Caco-2 (cell line): ENCODE measurements at regions not wholly inside any gene's neighbourhood (a gene's known extent, or its start where the extent isn't known, plus 50 kb on each side); places are given as distances from the start of the nearest gene placed in this dataset.

Experiments used
- BruUV-seq: library from RNA; stranded (reverse); fragments of 400-500 nt; replicated peaks from 2 replicates; lab custom pipeline; 2021; lab: Mats Ljungman, UMichigan
- CTCF ChIA-PET: fragments of 300-600 bp; sonication (Branson Sonifier 250); formaldehyde crosslinking; loops from one replicate; lab custom pipeline; 2022; ENCODE audit warnings: antibody characterized with exemption; lab: Charles Lee
- POLR2A ChIA-PET: fragments of 300-600 bp; sonication (Branson Sonifier 250); formaldehyde crosslinking; loops from one replicate; lab custom pipeline; 2022; ENCODE audit warnings: antibody characterized with exemption; lab: Charles Lee
- DNase-seq, 2 experiments: peaks; one replicate each; pipeline versions ENCODE4 v3.0.0 to v3.0.0-alpha.2; 2020 to 2022
- H3K27me3 ChIP-seq: replicated peaks from 2 replicates; pipeline ENCODE4 v1.6.0; 2011; ENCODE audit warnings: low read length; ENCODE audit not compliant: control insufficient read depth, insufficient read depth
- H3K36me3 ChIP-seq: 2 replicates; pipeline ENCODE4 v1.5.1; 2011; ENCODE audit warnings: low read length; ENCODE audit not compliant: control insufficient read depth, insufficient read depth
- H3K4me1 ChIP-seq: fragments of 250-450 bp; sonication (Bioruptor Pico); 2 replicates; pipeline ENCODE4 v1.5.1; 2020; ENCODE audit warnings: mild to moderate bottlenecking
- H3K4me3 ChIP-seq: 2 replicates; pipeline ENCODE4 v1.5.1; 2011; ENCODE audit warnings: low read depth, mild to moderate bottlenecking, control low read depth, low read length
- H3K9me3 ChIP-seq: fragments of 250-450 bp; sonication (Bioruptor Pico); 2 replicates; pipeline ENCODE4 v1.5.1; 2020; ENCODE audit warnings: mild to moderate bottlenecking, moderate library complexity
- H3K27ac Mint-ChIP-seq: one replicate; pipeline ENCODE4 v1.8.0; 2022; ENCODE audit warnings: mixed read lengths; ENCODE audit not compliant: unreplicated experiment
- H3K27me3 Mint-ChIP-seq: one replicate; pipeline ENCODE4 v1.8.0; 2022; ENCODE audit warnings: mixed read lengths; ENCODE audit not compliant: insufficient read depth, unreplicated experiment
- H3K36me3 Mint-ChIP-seq: one replicate; pipeline ENCODE4 v1.8.0; 2022; ENCODE audit warnings: mild to moderate bottlenecking, mixed read lengths; ENCODE audit not compliant: insufficient read depth, unreplicated experiment
- H3K4me1 Mint-ChIP-seq: one replicate; pipeline ENCODE4 v1.8.0; 2022; ENCODE audit warnings: low read depth, mixed read lengths; ENCODE audit not compliant: unreplicated experiment
- H3K4me3 Mint-ChIP-seq: one replicate; pipeline ENCODE4 v1.8.0; 2022; ENCODE audit warnings: mild to moderate bottlenecking, moderate library complexity, mixed read lengths; ENCODE audit not compliant: unreplicated experiment
- H3K9me3 Mint-ChIP-seq: one replicate; pipeline ENCODE4 v1.8.0; 2022; ENCODE audit warnings: mixed read lengths; ENCODE audit not compliant: unreplicated experiment
- intact Hi-C: fragments of 100-400 bp; cut with micrococcal nuclease; formaldehyde crosslinking; loops from one replicate; pipeline ENCODE4 v1.10.0; 2022; ENCODE audit not compliant: unreplicated experiment
- TF ChIP-seq, protein P1 (sequence below), 2 experiments: fragments of 200-600 bp in 1 of 2; IDR thresholded peaks; 1 replicate in 1 of 2; 2 replicates in 1 of 2; pipeline versions ENCODE4 v1.5.1 to v1.8.0; 2011 to 2022; ENCODE audit warnings: antibody characterized with exemption in 1 of 2, control low read depth in 1 of 2, inconsistent platforms in 1 of 2, low read depth in 1 of 2, low read length in 1 of 2, mild to moderate bottlenecking in 1 of 2, moderate library complexity in 1 of 2; ENCODE audit not compliant: insufficient read depth in 1 of 2, severe bottlenecking in 1 of 2, unreplicated experiment in 1 of 2

DNA sequence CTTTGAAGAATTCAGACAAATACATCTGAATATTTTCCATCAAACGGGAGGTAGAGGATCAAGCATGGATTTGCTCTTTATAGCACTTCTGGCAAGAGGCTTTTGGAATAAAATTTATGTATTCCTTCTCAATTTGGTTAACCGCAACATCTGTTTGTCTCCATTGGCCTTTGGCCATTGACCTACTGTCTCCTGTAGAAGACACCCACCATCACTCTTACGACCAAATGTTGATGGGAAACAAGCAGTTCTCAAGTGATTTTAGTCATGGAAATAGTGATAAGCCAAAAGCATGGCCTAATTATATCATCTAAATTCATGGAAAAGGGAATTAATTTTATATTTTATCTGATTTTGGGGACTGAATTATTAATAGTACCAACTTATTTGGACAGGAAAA is 591.9 kb downstream of the CD109 start:
- Histone ChIP-seq H3K36me3 (no peaks in the 10 kb centered on the region), H3K27me3 (no peaks in the 10 kb centered on the region), H3K9me3 (no peaks in the 10 kb centered on the region), H3K4me1 (no peaks in the 10 kb centered on the region), H3K4me3 (no peak overlapping the region)
- TF ChIP-seq, protein P1, sequence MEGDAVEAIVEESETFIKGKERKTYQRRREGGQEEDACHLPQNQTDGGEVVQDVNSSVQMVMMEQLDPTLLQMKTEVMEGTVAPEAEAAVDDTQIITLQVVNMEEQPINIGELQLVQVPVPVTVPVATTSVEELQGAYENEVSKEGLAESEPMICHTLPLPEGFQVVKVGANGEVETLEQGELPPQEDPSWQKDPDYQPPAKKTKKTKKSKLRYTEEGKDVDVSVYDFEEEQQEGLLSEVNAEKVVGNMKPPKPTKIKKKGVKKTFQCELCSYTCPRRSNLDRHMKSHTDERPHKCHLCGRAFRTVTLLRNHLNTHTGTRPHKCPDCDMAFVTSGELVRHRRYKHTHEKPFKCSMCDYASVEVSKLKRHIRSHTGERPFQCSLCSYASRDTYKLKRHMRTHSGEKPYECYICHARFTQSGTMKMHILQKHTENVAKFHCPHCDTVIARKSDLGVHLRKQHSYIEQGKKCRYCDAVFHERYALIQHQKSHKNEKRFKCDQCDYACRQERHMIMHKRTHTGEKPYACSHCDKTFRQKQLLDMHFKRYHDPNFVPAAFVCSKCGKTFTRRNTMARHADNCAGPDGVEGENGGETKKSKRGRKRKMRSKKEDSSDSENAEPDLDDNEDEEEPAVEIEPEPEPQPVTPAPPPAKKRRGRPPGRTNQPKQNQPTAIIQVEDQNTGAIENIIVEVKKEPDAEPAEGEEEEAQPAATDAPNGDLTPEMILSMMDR (IDR thresholded peaks at IDR 0.05; ENCODE audit: insufficient read depth in 1 of 2, low read depth in 1 of 2, low read length in 1 of 2, severe bottlenecking in 1 of 2, unreplicated experiment in 1 of 2): no peak
- ChIA-PET POLR2A (no interaction called here), CTCF (no interaction called here)
- Mint-ChIP-seq H3K27me3 (no peaks in the 10 kb centered on the region), H3K27ac (no peak overlapping the region), H3K36me3 (no peaks in the 10 kb centered on the region), H3K9me3 (no peaks in the 10 kb centered on the region), H3K4me1 (no peaks in the 10 kb centered on the region), H3K4me3 (no peak overlapping the region)
- BruUV-seq: no TSS peak
- no peak for DNase-seq
- intact Hi-C loops: loop anchor here (10.0 kb wide), 1 partner anchor 193 kb away; no protein-coding TSS in a partner anchor

DNA sequence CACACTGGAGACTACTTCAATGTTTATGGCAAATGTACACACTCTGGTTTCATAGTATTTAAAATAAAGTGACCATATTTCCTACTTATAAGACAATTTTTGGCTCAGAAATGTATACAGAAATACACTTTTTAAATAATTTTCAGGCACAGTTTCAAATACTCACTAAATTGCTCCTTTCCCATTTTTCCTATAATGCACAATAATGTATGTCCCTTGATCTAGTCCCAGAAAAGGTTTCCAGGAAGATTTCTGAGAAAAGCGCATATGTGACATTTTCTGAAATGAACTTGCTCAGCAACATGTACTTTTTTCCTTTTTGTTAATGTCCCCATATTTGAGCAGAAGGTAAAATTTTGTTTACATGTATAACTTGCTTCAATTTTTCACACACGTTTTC is 591.4 kb downstream of the CD109 start:
- Mint-ChIP-seq H3K27me3 (no peaks in the 10 kb centered on the region), H3K9me3 (no peaks in the 10 kb centered on the region), H3K36me3 (no peaks in the 10 kb centered on the region), H3K27ac (no peak overlapping the region), H3K4me1 (no peaks in the 10 kb centered on the region), H3K4me3 (no peak overlapping the region)
- H3K4me1 ChIP-seq: no peaks in the 10 kb centered on the region
- intact Hi-C loops: loop anchor here (10.0 kb wide), 1 partner anchor 193 kb away; no protein-coding TSS in a partner anchor
- DNase-seq: no peak
- no peaks in the 10 kb centered on the region for H3K9me3 ChIP-seq
- ChIA-PET POLR2A (no interaction called here), CTCF (no interaction called here)
- TF ChIP-seq, protein P1 (IDR thresholded peaks at IDR 0.05; ENCODE audit: insufficient read depth in 1 of 2, low read depth in 1 of 2, low read length in 1 of 2, severe bottlenecking in 1 of 2, unreplicated experiment in 1 of 2): no peak
- H3K27me3 ChIP-seq: no peaks in the 10 kb centered on the region
- H3K4me3 ChIP-seq: no peak overlapping the region
- H3K36me3 ChIP-seq: no peaks in the 10 kb centered on the region
- no TSS peak for BruUV-seq

DNA sequence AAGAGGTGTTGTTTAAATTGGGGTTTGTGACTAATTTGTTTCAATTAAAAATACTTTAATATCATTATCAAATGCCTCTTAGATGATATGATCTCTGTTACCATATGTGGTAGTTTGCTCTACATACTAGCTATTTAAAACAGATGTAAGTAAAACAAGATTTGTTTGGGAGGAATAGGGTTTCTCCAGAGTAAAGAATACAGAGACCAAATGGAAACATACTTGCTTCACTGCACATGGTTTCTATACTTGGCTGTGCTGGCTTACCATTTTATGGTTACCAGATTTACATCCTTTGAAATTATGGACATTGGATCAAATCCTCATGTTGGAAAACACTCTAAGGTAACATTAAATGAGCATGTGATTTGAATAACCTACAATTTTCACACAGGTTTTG is 588.3 kb downstream of the CD109 start:
- H3K9me3 ChIP-seq: no peaks in the 10 kb centered on the region
- H3K27me3 ChIP-seq: no peaks in the 10 kb centered on the region
- H3K36me3 ChIP-seq: no peaks in the 10 kb centered on the region
- Mint-ChIP-seq H3K9me3 (no peaks in the 10 kb centered on the region), H3K36me3 (no peaks in the 10 kb centered on the region), H3K4me1 (no peaks in the 10 kb centered on the region), H3K4me3 (no peak overlapping the region), H3K27me3 (no peaks in the 10 kb centered on the region), H3K27ac (no peak overlapping the region)
- BruUV-seq: no TSS peak
- H3K4me1 ChIP-seq: no peaks in the 10 kb centered on the region
- intact Hi-C loops: loop anchor here (10.0 kb wide), 1 partner anchor 189 kb away; no protein-coding TSS in a partner anchor
- no peak for DNase-seq
- H3K4me3 ChIP-seq: no peak overlapping the region
- TF ChIP-seq, protein P1 (IDR thresholded peaks at IDR 0.05; ENCODE audit: insufficient read depth in 1 of 2, low read depth in 1 of 2, low read length in 1 of 2, severe bottlenecking in 1 of 2, unreplicated experiment in 1 of 2): no peak
- ChIA-PET POLR2A (no interaction called here), CTCF (no interaction called here)
